ENCODE measurements at regions not wholly inside any gene's neighbourhood (a gene's known extent, or its start where the extent isn't known, plus 50 kb on each side); places are given as distances from the start of the nearest gene placed in this dataset.

DNA sequence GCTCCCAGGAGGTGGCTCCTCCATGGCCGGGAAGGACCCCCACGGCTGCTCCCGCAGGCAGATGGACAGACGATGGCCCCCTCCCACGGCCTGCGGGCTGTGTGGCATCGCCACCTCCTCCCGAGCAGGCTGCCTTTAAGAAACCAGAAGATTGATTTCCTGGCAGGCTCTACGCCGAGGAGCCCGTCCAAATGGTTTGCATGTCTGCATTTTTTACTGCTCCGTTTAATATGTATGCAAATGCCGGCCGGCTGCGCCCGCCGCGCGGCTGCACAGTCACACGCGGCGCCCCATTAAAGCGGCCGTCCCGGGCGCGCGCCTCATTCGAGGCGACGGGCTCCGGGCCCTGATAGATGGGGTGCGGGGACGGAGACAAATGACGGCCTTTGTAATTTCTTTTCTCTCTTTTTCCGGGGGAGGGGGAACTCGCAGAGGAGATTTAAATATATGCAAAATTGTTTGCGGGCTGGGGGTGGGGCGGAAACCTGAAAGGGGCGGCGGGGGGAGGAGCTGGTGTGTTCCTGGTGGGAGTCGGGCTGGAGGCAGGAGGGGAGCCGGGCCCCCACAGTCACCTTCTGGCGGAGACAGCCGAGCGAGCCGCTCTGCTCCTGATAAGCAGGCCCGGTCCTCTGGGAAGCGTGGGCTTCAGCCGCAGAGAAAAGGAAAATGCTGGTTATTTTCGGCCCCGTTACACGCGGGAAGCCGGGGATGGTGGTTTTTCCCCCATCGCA is 158.7 kb upstream of the IER5L start:
- no peak overlapping the region for H2AFZ ChIP-seq (ENCODE audit: low read length)
- H3K36me3 ChIP-seq (ENCODE audit: control insufficient read depth, insufficient read depth, low read length), result no peaks in the 10 kb centered on the region
- no peak for TF ChIP-seq CTCF (conservative IDR thresholded peaks at IDR 0.05 in 1 of 2, IDR thresholded peaks at IDR 0.05 in 1 of 2; ENCODE audit: low read depth in 1 of 2, low read length in 2 of 2)
- TF ChIP-seq EZH2 (IDR thresholded peaks at IDR 0.05; ENCODE audit: low read length, missing control alignments), result no peak
- H3K27me3 ChIP-seq (ENCODE audit: control insufficient read depth, insufficient read depth, low read length), result no peaks in the 10 kb centered on the region
- no peak overlapping the region for H3K9ac ChIP-seq (ENCODE audit: insufficient read depth, low read length)
- H3K4me3 ChIP-seq (replicated peaks in 1 of 4; ENCODE audit: control extremely low read depth in 1 of 4, insufficient read depth in 1 of 4, low read depth in 3 of 4, low read length in 4 of 4), result peak overlapping the region in 1 of 4 experiments; percentile 42
- no peaks in the 10 kb centered on the region for H3K79me2 ChIP-seq (ENCODE audit: control insufficient read depth, insufficient read depth, low read length)
- H3K27ac ChIP-seq (ENCODE audit: insufficient read depth, low read length), result peak overlapping the region; percentile 14
- H4K20me1 ChIP-seq (ENCODE audit: control insufficient read depth, extremely low read depth, insufficient read depth, low read length), result no peaks in the 10 kb centered on the region
- peak; percentile 75 to 89 for DNase-seq (ENCODE audit: low read depth in 2 of 2)
- peaks cover 26% of the 10 kb centered on the region for H3K4me1 ChIP-seq (ENCODE audit: control insufficient read depth, extremely low read depth, insufficient read depth, low read length)
- no peaks in the 10 kb centered on the region for H3K9me3 ChIP-seq (ENCODE audit: control insufficient read depth, insufficient read depth, low read depth, low read length)
- H3K4me2 ChIP-seq (ENCODE audit: extremely low read depth, insufficient read depth, low read length), result peak overlapping the region; percentile 70

- peak overlapping the region; percentile 11 for H3K4me2 ChIP-seq (ENCODE audit: extremely low read depth, insufficient read depth, low read length)
- H3K27ac ChIP-seq (ENCODE audit: insufficient read depth, low read length), result no peak overlapping the region
- peak in 1 of 2 donors; percentile 89 for DNase-seq (ENCODE audit: low read depth in 2 of 2)
- no peak overlapping the region for H3K9ac ChIP-seq (ENCODE audit: insufficient read depth, low read length)
- H3K4me3 ChIP-seq (replicated peaks in 1 of 4; ENCODE audit: control extremely low read depth in 1 of 4, insufficient read depth in 1 of 4, low read depth in 3 of 4, low read length in 4 of 4), result no peak overlapping the region
- H3K36me3 ChIP-seq (ENCODE audit: control insufficient read depth, insufficient read depth, low read length), result no peaks in the 10 kb centered on the region
- peaks cover 26% of the 10 kb centered on the region for H3K4me1 ChIP-seq (ENCODE audit: control insufficient read depth, extremely low read depth, insufficient read depth, low read length)
- no peaks in the 10 kb centered on the region for H3K9me3 ChIP-seq (ENCODE audit: control insufficient read depth, insufficient read depth, low read depth, low read length)
- no peaks in the 10 kb centered on the region for H3K27me3 ChIP-seq (ENCODE audit: control insufficient read depth, insufficient read depth, low read length)
- TF ChIP-seq CTCF (conservative IDR thresholded peaks at IDR 0.05 in 1 of 2, IDR thresholded peaks at IDR 0.05 in 1 of 2; ENCODE audit: low read depth in 1 of 2, low read length in 2 of 2) (no peak), EZH2 (IDR thresholded peaks at IDR 0.05; ENCODE audit: low read length, missing control alignments) (no peak)
- no peaks in the 10 kb centered on the region for H3K79me2 ChIP-seq (ENCODE audit: control insufficient read depth, insufficient read depth, low read length)
- no peaks in the 10 kb centered on the region for H4K20me1 ChIP-seq (ENCODE audit: control insufficient read depth, extremely low read depth, insufficient read depth, low read length)
- no peak overlapping the region for H2AFZ ChIP-seq (ENCODE audit: low read length)
Observed at GRCh38 chr9:129336130-129336528, 158.1 kb upstream of the IER5L start.

DNA sequence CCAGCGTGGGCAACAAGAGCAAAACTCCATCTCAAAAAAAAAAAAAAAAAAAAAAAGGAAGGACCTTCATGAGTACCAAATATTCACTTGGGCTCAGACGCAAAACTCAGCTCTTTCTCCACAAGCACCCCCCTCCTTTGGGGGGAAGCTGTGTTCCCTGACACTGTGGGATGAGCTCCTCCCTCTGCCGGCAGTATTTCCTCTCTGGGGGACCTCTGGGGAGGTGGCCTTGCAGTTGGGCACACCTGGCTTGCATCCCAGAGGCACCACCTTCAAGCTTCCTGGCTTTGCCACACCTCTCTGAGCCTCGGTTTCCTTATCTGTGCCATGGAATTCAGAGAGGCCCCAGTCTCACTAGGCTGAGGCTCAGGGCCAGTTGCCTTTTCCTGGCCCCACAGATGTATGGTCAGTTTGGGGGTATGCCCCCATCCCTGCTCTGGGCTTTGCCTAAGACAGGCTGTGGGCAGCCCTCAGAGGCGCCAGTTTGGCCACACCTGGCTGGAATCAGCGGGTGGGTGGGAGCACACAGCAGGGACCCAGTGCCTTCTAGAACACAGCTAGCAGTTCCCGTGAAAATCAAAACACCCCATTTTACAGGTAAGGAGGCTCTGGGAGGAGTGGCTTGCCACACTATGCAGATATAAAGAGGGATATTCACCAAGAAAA is 157.5 kb upstream of the IER5L start:
- Histone ChIP-seq H3K27me3 (ENCODE audit: control insufficient read depth, insufficient read depth, low read length) (no peaks in the 10 kb centered on the region), H3K79me2 (ENCODE audit: control insufficient read depth, insufficient read depth, low read length) (no peaks in the 10 kb centered on the region), H3K36me3 (ENCODE audit: control insufficient read depth, insufficient read depth, low read length) (no peaks in the 10 kb centered on the region), H3K4me3 (replicated peaks in 1 of 4; ENCODE audit: control extremely low read depth in 1 of 4, insufficient read depth in 1 of 4, low read depth in 3 of 4, low read length in 4 of 4) (no peak overlapping the region), H3K4me1 (ENCODE audit: control insufficient read depth, extremely low read depth, insufficient read depth, low read length) (peaks cover 26% of the 10 kb centered on the region), H3K27ac (ENCODE audit: insufficient read depth, low read length) (no peak overlapping the region), H4K20me1 (ENCODE audit: control insufficient read depth, extremely low read depth, insufficient read depth, low read length) (no peaks in the 10 kb centered on the region), H3K9ac (ENCODE audit: insufficient read depth, low read length) (no peak overlapping the region), H3K4me2 (ENCODE audit: extremely low read depth, insufficient read depth, low read length) (no peak overlapping the region), H2AFZ (ENCODE audit: low read length) (no peak overlapping the region), H3K9me3 (ENCODE audit: control insufficient read depth, insufficient read depth, low read depth, low read length) (no peaks in the 10 kb centered on the region)
- TF ChIP-seq CTCF (conservative IDR thresholded peaks at IDR 0.05 in 1 of 2, IDR thresholded peaks at IDR 0.05 in 1 of 2; ENCODE audit: low read depth in 1 of 2, low read length in 2 of 2), result no peak
- TF ChIP-seq EZH2 (IDR thresholded peaks at IDR 0.05; ENCODE audit: low read length, missing control alignments), result no peak
- peak in 1 of 2 donors; percentile 20 for DNase-seq (ENCODE audit: low read depth in 2 of 2)

Measured in fibroblast of lung (primary cell).